K562 (cell line): ENCODE measurements at regions not wholly inside any gene's neighbourhood (a gene's known extent, or its start where the extent isn't known, plus 50 kb on each side); places are given as distances from the start of the nearest gene placed in this dataset.

Source experiments
- BHLHE40 ChIP-seq: IDR thresholded peaks from 2 replicates; pipeline ENCODE4 v1.6.1; 2011; ENCODE audit warnings: low read length, improper control_type of control experiment
- CBX8 ChIP-seq: fragments of 200-600 bp; sonication (generic); IDR thresholded peaks from 2 replicates; pipeline ENCODE4 v1.6.1; 2012; ENCODE audit warnings: borderline replicate concordance, mixed run types, low read depth, mild to moderate bottlenecking, moderate library complexity, mixed read lengths, low read length, control low read depth, inconsistent platforms; ENCODE audit not compliant: poor library complexity, severe bottlenecking; ENCODE audit errors: extremely low read depth
- ETV6 ChIP-seq, 3 experiments: fragments of 150-350 bp in 1 of 3; sonication (generic) in 1 of 3; formaldehyde crosslinking in 1 of 3; IDR thresholded peaks; 2 replicates each; pipeline versions ENCODE4 v1.6.1 to v1.8.0; 2014 to 2022; ENCODE audit warnings: borderline replicate concordance in 2 of 3, low read depth in 2 of 3, antibody characterized with exemption in 1 of 3, low read length in 1 of 3, mild to moderate bottlenecking in 1 of 3, missing genetic modification reagents in 1 of 3
- EZH2 ChIP-seq: IDR thresholded peaks from 2 replicates; pipeline ENCODE4 v1.6.1; 2012; ENCODE audit warnings: low read depth, mild to moderate bottlenecking, inconsistent platforms, low read length, borderline replicate concordance
- FOXK1 ChIP-seq: sonication (generic); formaldehyde crosslinking; IDR thresholded peaks from 2 replicates; pipeline ENCODE4 v1.8.0; 2022; ENCODE audit warnings: missing genetic modification reagents, mild to moderate bottlenecking, borderline replicate concordance
- MEF2D ChIP-seq: conservative IDR thresholded peaks from 2 replicates; pipeline ENCODE4 v1.6.1; 2016; ENCODE audit warnings: low read depth, missing genetic modification characterization, missing compliant biosample characterization
- POLR2AphosphoS5 ChIP-seq: IDR thresholded peaks from 2 replicates; pipeline ENCODE4 v1.6.1; 2011; ENCODE audit warnings: mild to moderate bottlenecking, low read depth, low read length, moderate library complexity; ENCODE audit not compliant: control insufficient read depth, insufficient read depth
- REST ChIP-seq, 2 experiments: fragments of 450-650 bp; formaldehyde crosslinking in 1 of 2; IDR thresholded peaks; 2 replicates each; pipeline versions ENCODE4 v1.4.0 to v1.6.1; 2014 to 2020; ENCODE audit warnings: mild to moderate bottlenecking in 2 of 2, borderline replicate concordance in 1 of 2, low read depth in 1 of 2
- SPI1 ChIP-seq: IDR thresholded peaks from 2 replicates; pipeline ENCODE4 v1.6.1; 2011; ENCODE audit warnings: low read depth, low read length, control low read depth, borderline replicate concordance
- YY1 ChIP-seq, 3 experiments: IDR thresholded peaks; 2 replicates each; pipeline ENCODE4 v1.6.1; 2011; ENCODE audit warnings: low read length in 2 of 3, mild to moderate bottlenecking in 2 of 3, moderate library complexity in 2 of 3, borderline replicate concordance in 1 of 3, control low read depth in 1 of 3, low read depth in 1 of 3; ENCODE audit not compliant: insufficient read depth in 3 of 3, insufficient replicate concordance in 2 of 3, control insufficient read depth in 1 of 3, insufficient read length in 1 of 3; ENCODE audit errors: extremely low read depth in 1 of 3
- ZFX ChIP-seq: sonication (generic); formaldehyde crosslinking; IDR thresholded peaks from 2 replicates; pipeline ENCODE4 v1.8.0; 2022; ENCODE audit warnings: mild to moderate bottlenecking, missing genetic modification reagents, moderate library complexity

DNA sequence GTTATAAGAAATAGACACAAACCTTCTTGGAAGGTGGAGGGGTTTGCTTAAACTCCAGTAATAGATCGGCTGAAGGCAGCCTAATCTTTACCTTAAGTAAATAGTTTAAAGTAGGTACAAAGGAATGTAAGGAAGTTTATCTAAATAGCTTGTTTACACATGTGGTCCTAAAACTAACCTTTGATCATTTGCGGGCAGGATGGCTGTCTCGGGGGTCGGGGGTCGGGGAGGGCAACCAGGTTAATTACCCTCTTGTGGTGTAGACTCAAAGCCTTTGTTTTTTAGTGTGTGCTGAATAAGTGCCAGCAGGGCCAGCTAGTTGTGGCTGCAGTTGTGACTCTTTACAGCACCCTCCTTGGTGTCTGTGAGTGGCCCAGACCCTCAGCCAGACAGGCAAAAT lies 256.9 kb upstream of the SESN3 start:
- no peak for TF ChIP-seq POLR2AphosphoS5
- TF ChIP-seq ZFX = no peak
- TF ChIP-seq FOXK1 (CRISPR knock-in tag) = no peak
- no peak for TF ChIP-seq ETV6 (IDR thresholded peaks at IDR 0.05; ENCODE audit: borderline replicate concordance in 1 of 2, low read depth in 2 of 2, low read length in 1 of 2)
- no peak for TF ChIP-seq ETV6 (CRISPR knock-in tag; IDR thresholded peaks at IDR 0.05; ENCODE audit: borderline replicate concordance)
- no peak for TF ChIP-seq YY1 (IDR thresholded peaks at IDR 0.05; ENCODE audit: borderline replicate concordance in 1 of 3, control insufficient read depth in 1 of 3, extremely low read depth in 1 of 3, insufficient read depth in 3 of 3, insufficient read length in 1 of 3, insufficient replicate concordance in 2 of 3, low read depth in 1 of 3, low read length in 2 of 3)
- no peak for TF ChIP-seq CBX8
- TF ChIP-seq MEF2D (tag) = no peak
- no peak for TF ChIP-seq BHLHE40
- TF ChIP-seq EZH2 = no peak
- no peak for TF ChIP-seq REST (IDR thresholded peaks at IDR 0.05; ENCODE audit: borderline replicate concordance)
- no peak for TF ChIP-seq REST (CRISPR knock-in tag; IDR thresholded peaks at IDR 0.05; ENCODE audit: low read depth)
- TF ChIP-seq SPI1 = no peak
